HEK293 (cell line): ENCODE measurements at regions not wholly inside any gene's neighbourhood (a gene's known extent, or its start where the extent isn't known, plus 50 kb on each side); places are given as distances from the start of the nearest gene placed in this dataset.

ENCODE experiments used
- CTCF ChIA-PET: fragments of 350-600 bp; formaldehyde crosslinking; extraction: SDS; loops from one replicate; lab custom pipeline; 2021; ENCODE audit warnings: antibody characterized with exemption; lab: Yijun Ruan, JAX
- POLR2A ChIA-PET: fragments of 300-600 bp; formaldehyde crosslinking; extraction: SDS; loops from one replicate; lab custom pipeline; 2020; ENCODE audit warnings: antibody characterized with exemption, inconsistent platforms; lab: Yijun Ruan, JAX
- H3K27ac ChIP-seq: fragments of 200-500 bp; sonication (Bioruptor generic); 2 replicates; pipeline ENCODE4 v1.5.1; 2014; ENCODE audit warnings: low read depth, low read length, control low read depth, inconsistent platforms; ENCODE audit errors: extremely low read depth
- H3K36me3 ChIP-seq, 2 experiments: fragments of 200-500 bp in 1 of 2; sonication (Bioruptor generic) in 1 of 2; 1 replicate in 1 of 2; 2 replicates in 1 of 2; pipeline ENCODE4 v1.5.1; 2014 to 2017; ENCODE audit warnings: inconsistent platforms in 2 of 2, low read length in 2 of 2; ENCODE audit not compliant: control insufficient read depth in 2 of 2, insufficient read depth in 1 of 2
- H3K4me1 ChIP-seq: fragments of 200-500 bp; sonication (Bioruptor generic); 2 replicates; pipeline ENCODE4 v1.5.1; 2014; ENCODE audit warnings: mild to moderate bottlenecking, low read length, inconsistent platforms; ENCODE audit not compliant: control insufficient read depth, insufficient read depth
- H3K4me3 ChIP-seq: 2 replicates; pipeline ENCODE4 v1.5.1; 2011; ENCODE audit warnings: low read depth, mild to moderate bottlenecking, control low read depth, low read length, moderate library complexity
- H3K9me3 ChIP-seq: fragments of 200-500 bp; sonication (Bioruptor generic); 2 replicates; pipeline ENCODE4 v1.5.1; 2014; ENCODE audit warnings: low read depth, low read length, inconsistent platforms; ENCODE audit not compliant: control insufficient read depth, insufficient read depth
- KLF1 ChIP-seq: fragments of 450-650 bp; formaldehyde crosslinking; IDR thresholded peaks from 2 replicates; pipeline ENCODE4 v1.5.1; 2016; ENCODE audit warnings: missing biosample characterization, missing genetic modification characterization
- KLF17 ChIP-seq: fragments of 450-650 bp; formaldehyde crosslinking; IDR thresholded peaks from 2 replicates; pipeline ENCODE4 v1.5.1; 2016; ENCODE audit warnings: missing biosample characterization, missing genetic modification characterization
- KLF7 ChIP-seq: fragments of 450-650 bp; formaldehyde crosslinking; IDR thresholded peaks from 2 replicates; pipeline ENCODE4 v1.5.1; 2016; ENCODE audit warnings: missing biosample characterization, missing genetic modification characterization, borderline replicate concordance
- MYNN ChIP-seq: fragments of 450-650 bp; formaldehyde crosslinking; IDR thresholded peaks from 2 replicates; pipeline ENCODE4 v1.5.1; 2016; ENCODE audit warnings: missing biosample characterization, missing genetic modification characterization, borderline replicate concordance
- PRDM4 ChIP-seq: fragments of 450-650 bp; formaldehyde crosslinking; IDR thresholded peaks from 2 replicates; pipeline ENCODE4 v1.5.1; 2017; ENCODE audit warnings: missing biosample characterization, missing genetic modification characterization
- RBAK ChIP-seq: fragments of 450-650 bp; formaldehyde crosslinking; IDR thresholded peaks from 2 replicates; pipeline ENCODE4 v1.5.1; 2016; ENCODE audit warnings: missing biosample characterization, missing genetic modification characterization
- REPIN1 ChIP-seq: fragments of 450-650 bp; formaldehyde crosslinking; IDR thresholded peaks from 2 replicates; pipeline ENCODE4 v1.5.1; 2017; ENCODE audit warnings: missing biosample characterization, missing genetic modification characterization, low read depth
- REST ChIP-seq: fragments of 450-650 bp; formaldehyde crosslinking; IDR thresholded peaks from 2 replicates; pipeline ENCODE4 v1.5.1; 2016; ENCODE audit warnings: missing biosample characterization, missing genetic modification characterization
- SP7 ChIP-seq: fragments of 450-650 bp; formaldehyde crosslinking; IDR thresholded peaks from 2 replicates; pipeline ENCODE4 v1.5.1; 2016; ENCODE audit warnings: missing biosample characterization, missing genetic modification characterization
- WT1 ChIP-seq: fragments of 450-650 bp; formaldehyde crosslinking; IDR thresholded peaks from 2 replicates; pipeline ENCODE4 v1.5.1; 2016; ENCODE audit warnings: missing biosample characterization, missing genetic modification characterization
- ZBTB21 ChIP-seq: fragments of 450-650 bp; formaldehyde crosslinking; IDR thresholded peaks from 2 replicates; pipeline ENCODE4 v1.5.1; 2017; ENCODE audit warnings: missing biosample characterization, missing genetic modification characterization
- ZBTB7A ChIP-seq: fragments of 450-650 bp; formaldehyde crosslinking; IDR thresholded peaks from 2 replicates; pipeline ENCODE4 v1.5.1; 2016; ENCODE audit warnings: low read depth, missing biosample characterization, missing genetic modification characterization
- ZEB2 ChIP-seq: fragments of 450-650 bp; formaldehyde crosslinking; IDR thresholded peaks from 2 replicates; pipeline ENCODE4 v1.5.1; 2016; ENCODE audit warnings: missing biosample characterization, missing genetic modification characterization
- ZFHX2 ChIP-seq: fragments of 450-650 bp; formaldehyde crosslinking; conservative IDR thresholded peaks from 2 replicates; pipeline ENCODE4 v1.5.1; 2016; ENCODE audit warnings: missing biosample characterization, missing genetic modification characterization
- ZIC2 ChIP-seq: fragments of 450-650 bp; formaldehyde crosslinking; IDR thresholded peaks from 2 replicates; pipeline ENCODE4 v1.5.1; 2016; ENCODE audit warnings: missing biosample characterization, missing genetic modification characterization
- ZNF132 ChIP-seq: fragments of 450-650 bp; formaldehyde crosslinking; IDR thresholded peaks from 2 replicates; pipeline ENCODE4 v1.5.1; 2017; ENCODE audit warnings: missing biosample characterization, missing genetic modification characterization, borderline replicate concordance
- ZNF23 ChIP-seq: fragments of 450-650 bp; formaldehyde crosslinking; IDR thresholded peaks from 2 replicates; pipeline ENCODE4 v1.5.1; 2016; ENCODE audit warnings: missing biosample characterization, missing genetic modification characterization, borderline replicate concordance
- ZNF266 ChIP-seq: fragments of 450-650 bp; formaldehyde crosslinking; IDR thresholded peaks from 2 replicates; pipeline ENCODE4 v1.5.1; 2016; ENCODE audit warnings: missing biosample characterization, missing genetic modification characterization, low read depth
- ZNF335 ChIP-seq: fragments of 450-650 bp; formaldehyde crosslinking; conservative IDR thresholded peaks from 2 replicates; pipeline ENCODE4 v1.5.1; 2016; ENCODE audit warnings: missing biosample characterization, missing genetic modification characterization
- ZNF433 ChIP-seq: fragments of 450-650 bp; formaldehyde crosslinking; IDR thresholded peaks from 2 replicates; pipeline ENCODE4 v1.5.1; 2016; ENCODE audit warnings: missing biosample characterization, missing genetic modification characterization, low read depth
- ZNF529 ChIP-seq: fragments of 450-650 bp; formaldehyde crosslinking; IDR thresholded peaks from 2 replicates; pipeline ENCODE4 v1.5.1; 2017; ENCODE audit warnings: missing genetic modification characterization, missing biosample characterization; ENCODE audit not compliant: insufficient replicate concordance
- ZNF555 ChIP-seq: fragments of 450-650 bp; formaldehyde crosslinking; conservative IDR thresholded peaks from 2 replicates; pipeline ENCODE4 v1.5.1; 2017; ENCODE audit warnings: missing biosample characterization, mild to moderate bottlenecking, missing genetic modification characterization, inconsistent platforms
- ZNF629 ChIP-seq: fragments of 450-650 bp; formaldehyde crosslinking; IDR thresholded peaks from 2 replicates; pipeline ENCODE4 v1.5.1; 2017; ENCODE audit warnings: missing biosample characterization, missing genetic modification characterization
- ZNF704 ChIP-seq: fragments of 450-650 bp; formaldehyde crosslinking; IDR thresholded peaks from 2 replicates; pipeline ENCODE4 v1.5.1; 2016; ENCODE audit warnings: missing biosample characterization, missing genetic modification characterization
- ZNF791 ChIP-seq: fragments of 450-650 bp; formaldehyde crosslinking; IDR thresholded peaks from 2 replicates; pipeline ENCODE4 v1.5.1; 2016; ENCODE audit warnings: missing biosample characterization, missing genetic modification characterization
- ZSCAN23 ChIP-seq: fragments of 450-650 bp; formaldehyde crosslinking; IDR thresholded peaks from 2 replicates; pipeline ENCODE4 v1.5.1; 2016; ENCODE audit warnings: missing biosample characterization, missing genetic modification characterization

GRCh38 chr13:86298725-86299124 is 499.5 kb upstream of the SLITRK6 start:
- POLR2A ChIA-PET, result no interaction called here
- H3K4me1 ChIP-seq, result no peaks in the 10 kb centered on the region
- TF ChIP-seq ZNF433 (tag by site-specific recombination) (no peak), RBAK (tag by site-specific recombination) (no peak), ZNF23 (tag by site-specific recombination) (no peak), ZBTB21 (tag by site-specific recombination) (no peak), SP7 (no peak), ZEB2 (tag by site-specific recombination) (no peak), ZBTB7A (tag by site-specific recombination) (no peak), KLF17 (tag by site-specific recombination) (no peak), ZNF555 (tag by site-specific recombination) (no peak), REST (tag by site-specific recombination) (no peak), MYNN (no peak), KLF7 (no peak), ZSCAN23 (tag by site-specific recombination) (no peak)
- TF ChIP-seq, all 188 proteins: peak for 0
- Histone ChIP-seq H3K27ac (no peak overlapping the region), H3K36me3 (no peaks in the 10 kb centered on the region), H3K4me3 (no peak overlapping the region), H3K9me3 (no peaks in the 10 kb centered on the region)
- CTCF ChIA-PET, result interaction anchor here (0.6 kb wide), 1 partner anchor 579 kb away, joined by 3 read pairs; no protein-coding TSS in a partner anchor

GRCh38 chr13:86299128-86299527 is 499.9 kb upstream of the SLITRK6 start:
- H3K27ac ChIP-seq, result no peak overlapping the region
- no peaks in the 10 kb centered on the region for H3K9me3 ChIP-seq
- no peak overlapping the region for H3K4me3 ChIP-seq
- ChIA-PET CTCF (interaction anchor here (0.6 kb wide), 1 partner anchor 578 kb away, joined by 3 read pairs; no protein-coding TSS in a partner anchor), POLR2A (no interaction called here)
- TF ChIP-seq PRDM4 (tag by site-specific recombination), result no peak
- TF ChIP-seq ZNF335 (tag by site-specific recombination), result no peak
- TF ChIP-seq ZNF529 (tag by site-specific recombination), result no peak
- no peak for TF ChIP-seq ZFHX2 (tag by site-specific recombination)
- TF ChIP-seq ZNF629, result no peak
- TF ChIP-seq ZNF132 (tag by site-specific recombination), result no peak
- no peak for TF ChIP-seq ZNF704 (tag by site-specific recombination)
- TF ChIP-seq WT1, result no peak
- no peak for TF ChIP-seq ZIC2 (tag by site-specific recombination)
- TF ChIP-seq ZNF791, result no peak
- no peak for TF ChIP-seq ZNF266 (tag by site-specific recombination)
- TF ChIP-seq KLF1 (tag by site-specific recombination), result no peak
- TF ChIP-seq REPIN1 (tag by site-specific recombination), result no peak
- no peaks in the 10 kb centered on the region for H3K4me1 ChIP-seq
- H3K36me3 ChIP-seq, result no peaks in the 10 kb centered on the region
